ENCODE measurements at regions not wholly inside any gene's neighbourhood (a gene's known extent, or its start where the extent isn't known, plus 50 kb on each side); places are given as distances from the start of the nearest gene placed in this dataset.

GRCh38 chr2:48838029-48838428 lies 82.5 kb upstream of the LHCGR start:
- Mint-ChIP-seq H3K36me3 (ENCODE audit: low read depth) (no peaks in the 10 kb centered on the region), H3K4me3 (ENCODE audit: unreplicated experiment) (no peak overlapping the region), H3K4me1 (ENCODE audit: low read depth) (no peaks in the 10 kb centered on the region), H3K27ac (ENCODE audit: unreplicated experiment) (no peak overlapping the region), H3K9me3 (ENCODE audit: low read depth) (peaks cover 19% of the 10 kb centered on the region), H3K27me3 (ENCODE audit: low read depth) (peaks cover 15% of the 10 kb centered on the region)
- DNase-seq (ENCODE audit: low spot score) = no peak
- TF ChIP-seq, protein P1, sequence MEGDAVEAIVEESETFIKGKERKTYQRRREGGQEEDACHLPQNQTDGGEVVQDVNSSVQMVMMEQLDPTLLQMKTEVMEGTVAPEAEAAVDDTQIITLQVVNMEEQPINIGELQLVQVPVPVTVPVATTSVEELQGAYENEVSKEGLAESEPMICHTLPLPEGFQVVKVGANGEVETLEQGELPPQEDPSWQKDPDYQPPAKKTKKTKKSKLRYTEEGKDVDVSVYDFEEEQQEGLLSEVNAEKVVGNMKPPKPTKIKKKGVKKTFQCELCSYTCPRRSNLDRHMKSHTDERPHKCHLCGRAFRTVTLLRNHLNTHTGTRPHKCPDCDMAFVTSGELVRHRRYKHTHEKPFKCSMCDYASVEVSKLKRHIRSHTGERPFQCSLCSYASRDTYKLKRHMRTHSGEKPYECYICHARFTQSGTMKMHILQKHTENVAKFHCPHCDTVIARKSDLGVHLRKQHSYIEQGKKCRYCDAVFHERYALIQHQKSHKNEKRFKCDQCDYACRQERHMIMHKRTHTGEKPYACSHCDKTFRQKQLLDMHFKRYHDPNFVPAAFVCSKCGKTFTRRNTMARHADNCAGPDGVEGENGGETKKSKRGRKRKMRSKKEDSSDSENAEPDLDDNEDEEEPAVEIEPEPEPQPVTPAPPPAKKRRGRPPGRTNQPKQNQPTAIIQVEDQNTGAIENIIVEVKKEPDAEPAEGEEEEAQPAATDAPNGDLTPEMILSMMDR (IDR thresholded peaks at IDR 0.05) = no peak

- Mint-ChIP-seq H3K4me3 (ENCODE audit: unreplicated experiment) (no peak overlapping the region), H3K4me1 (ENCODE audit: low read depth) (peaks cover 9% of the 10 kb centered on the region), H3K27me3 (ENCODE audit: low read depth) (no peaks in the 10 kb centered on the region), H3K9me3 (ENCODE audit: low read depth) (peaks cover 35% of the 10 kb centered on the region), H3K36me3 (ENCODE audit: low read depth) (no peaks in the 10 kb centered on the region), H3K27ac (ENCODE audit: unreplicated experiment) (no peak overlapping the region)
- TF ChIP-seq, protein P1 (IDR thresholded peaks at IDR 0.05) = no peak
- DNase-seq (ENCODE audit: low spot score) = no peak
Measured at GRCh38 chr2:48829569-48829968, 74.0 kb upstream of the LHCGR start.

- Mint-ChIP-seq H3K9me3 (ENCODE audit: low read depth) (peaks cover 32% of the 10 kb centered on the region), H3K4me3 (ENCODE audit: unreplicated experiment) (no peak overlapping the region), H3K4me1 (ENCODE audit: low read depth) (peaks cover 9% of the 10 kb centered on the region), H3K27me3 (ENCODE audit: low read depth) (no peaks in the 10 kb centered on the region), H3K27ac (ENCODE audit: unreplicated experiment) (no peak overlapping the region), H3K36me3 (ENCODE audit: low read depth) (no peaks in the 10 kb centered on the region)
- TF ChIP-seq, protein P1 (IDR thresholded peaks at IDR 0.05) = no peak
- no peak for DNase-seq (ENCODE audit: low spot score)
Measured at GRCh38 chr2:48829036-48829435, 73.5 kb upstream of the LHCGR start.

GRCh38 chr2:48826986-48827385 lies 71.5 kb upstream of the LHCGR start:
- Mint-ChIP-seq H3K4me3 (ENCODE audit: unreplicated experiment) (no peak overlapping the region), H3K27me3 (ENCODE audit: low read depth) (no peaks in the 10 kb centered on the region), H3K4me1 (ENCODE audit: low read depth) (peaks cover 9% of the 10 kb centered on the region), H3K9me3 (ENCODE audit: low read depth) (peaks cover 22% of the 10 kb centered on the region), H3K27ac (ENCODE audit: unreplicated experiment) (no peak overlapping the region), H3K36me3 (ENCODE audit: low read depth) (no peaks in the 10 kb centered on the region)
- TF ChIP-seq, protein P1 (IDR thresholded peaks at IDR 0.05) = no peak
- DNase-seq (ENCODE audit: low spot score) = no peak

DNA sequence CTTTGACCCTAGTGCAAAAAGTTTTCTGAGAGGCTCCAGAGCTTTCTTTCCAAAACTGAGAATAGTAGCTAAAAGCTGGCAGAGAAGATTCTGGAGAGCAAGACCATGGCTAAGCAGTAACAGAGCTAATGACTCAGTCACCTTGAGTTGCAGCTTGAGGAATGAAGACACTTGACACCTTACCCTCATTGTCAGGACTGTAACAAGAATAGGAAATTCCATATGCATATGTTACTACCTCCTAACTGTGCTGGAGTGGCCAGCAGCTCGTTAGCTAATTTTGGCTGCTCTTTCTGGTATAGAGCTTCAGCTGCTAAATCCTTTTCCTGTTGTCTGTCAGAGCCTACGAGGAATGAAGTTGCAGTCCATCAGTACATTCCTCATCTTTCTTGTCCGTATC lies 68.6 kb upstream of the LHCGR start:
- Mint-ChIP-seq H3K4me3 (ENCODE audit: unreplicated experiment) (no peak overlapping the region), H3K27ac (ENCODE audit: unreplicated experiment) (no peak overlapping the region), H3K36me3 (ENCODE audit: low read depth) (no peaks in the 10 kb centered on the region), H3K4me1 (ENCODE audit: low read depth) (peaks cover 7% of the 10 kb centered on the region), H3K9me3 (ENCODE audit: low read depth) (peaks cover 1% of the 10 kb centered on the region), H3K27me3 (ENCODE audit: low read depth) (peaks cover 3% of the 10 kb centered on the region)
- DNase-seq (ENCODE audit: low spot score) = no peak
- TF ChIP-seq, protein P1 (IDR thresholded peaks at IDR 0.05) = no peak
